Right lobe of liver (tissue), 6 donors: ENCODE measurements at regions not wholly inside any gene's neighbourhood (a gene's known extent, or its start where the extent isn't known, plus 50 kb on each side); places are given as distances from the start of the nearest gene placed in this dataset.

ENCODE experiments used
- ATAC-seq, 4 donors: fragments of 200-7000 bp; cut with Tn5 transposase; one replicate each; pipeline ENCODE4 v1.9.1; 2020; ENCODE audit warnings: mild to moderate bottlenecking in 4 of 4, moderate library complexity in 4 of 4
- DNase-seq, 3 donors: peaks; one replicate each; pipeline ENCODE4 v3.0.0-alpha.2; 2020
- H3K27ac ChIP-seq, 3 donors: fragments of 200-600 bp; one replicate each; pipeline ENCODE4 v1.8.0; 2022
- H3K27me3 ChIP-seq, 2 donors: fragments of 200-600 bp; one replicate each; pipeline ENCODE4 v1.8.0; 2022
- H3K36me3 ChIP-seq, 4 donors: fragments of 200-600 bp; sonication (generic) in 1 of 4; one replicate each; pipeline versions ENCODE4 v1.5.1 to v1.8.0; 2017 to 2022; ENCODE audit warnings: control low read depth in 1 of 4
- H3K4me1 ChIP-seq, 4 donors: fragments of 200-600 bp; sonication (generic) in 1 of 4; one replicate each; pipeline versions ENCODE4 v1.5.1 to v1.8.0; 2017 to 2022; ENCODE audit warnings: control low read depth in 1 of 4
- H3K4me3 ChIP-seq, 3 donors: fragments of 200-600 bp; one replicate each; pipeline ENCODE4 v1.8.0; 2022
- H3K9me3 ChIP-seq, 4 donors: fragments of 200-600 bp; sonication (generic) in 1 of 4; one replicate each; pipeline versions ENCODE4 v1.5.1 to v1.8.0; 2017 to 2022; ENCODE audit warnings: control low read depth in 1 of 4
- CTCF ChIP-seq, 4 donors: fragments of 200-600 bp in 3 of 4; fragments of 450-650 bp in 1 of 4; IDR thresholded peaks; one replicate each; pipeline versions ENCODE4 v1.5.1 to v1.8.0; 2016 to 2022; ENCODE audit warnings: antibody characterized with exemption in 4 of 4, mild to moderate bottlenecking in 2 of 4
- POLR2A ChIP-seq: fragments of 450-650 bp; IDR thresholded peaks from one replicate; pipeline ENCODE4 v1.6.1; 2017; ENCODE audit warnings: antibody characterized with exemption, mild to moderate bottlenecking
- WGBS: methylation state at CpG from one replicate; pipeline ENCODE4 v1.1.6; 2018; ENCODE audit warnings: low coverage, low lambda C conversion rate; ENCODE audit not compliant: insufficient coverage; ENCODE audit errors: missing lambda C conversion rate; 5-methylcytosine and 5-hydroxymethylcytosine counted together
- intact Hi-C, 2 donors: fragments of 100-400 bp; cut with DNase I; formaldehyde crosslinking; loops; one replicate each; pipeline versions ENCODE4 v1.11.2 to v1.14.1; 2022
- donor health status: DM: no; HTN: yes; CAD: no.
- donor health status: DM: no; HTN: no; CAD: no.
- donor health status: DM: no; HTN: no; CAD: no.
- donor health status: DM: no; HTN: yes; CAD: no.
- donor health status: DM: no; HTN: yes; CAD: no.

DNA sequence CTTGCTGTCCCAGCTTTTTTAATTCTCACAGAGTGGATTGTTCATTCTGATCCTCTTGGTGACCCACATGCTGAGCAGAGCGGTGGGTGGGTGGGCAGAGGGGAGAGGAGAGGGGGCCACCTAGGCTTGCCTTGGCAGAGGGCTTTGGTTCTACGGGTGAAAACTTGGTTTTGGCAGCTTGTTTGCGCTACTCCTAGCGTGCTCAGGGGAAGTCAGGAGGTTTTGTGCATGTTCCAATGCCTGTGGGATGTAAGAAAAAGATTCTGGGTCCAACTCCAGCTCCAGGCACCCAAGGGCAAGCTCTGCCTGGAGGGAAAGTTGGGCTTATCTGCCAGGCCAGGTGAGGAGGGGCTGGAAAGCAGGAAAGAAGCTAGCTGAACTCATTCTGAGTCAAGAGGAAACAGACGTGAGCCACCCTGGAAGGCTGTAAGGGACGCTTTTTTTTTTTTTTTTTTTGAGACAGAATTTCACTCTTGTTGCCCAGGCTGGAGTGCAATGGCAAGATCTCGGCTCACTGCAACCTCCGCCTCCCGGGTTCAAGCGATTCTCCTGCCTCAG, 169.1 kb downstream of the WSCD1 start:
- DNase-seq (no peak), ATAC-seq (no peak)
- no peaks in the 10 kb centered on the region for H3K36me3 ChIP-seq
- no peaks in the 10 kb centered on the region for H3K9me3 ChIP-seq
- no peaks in the 10 kb centered on the region for H3K4me1 ChIP-seq
- TF ChIP-seq CTCF (IDR thresholded peaks at IDR 0.05) (no peak), POLR2A (no peak)
- no peak overlapping the region for H3K4me3 ChIP-seq
- H3K27ac ChIP-seq: no peak overlapping the region
- no CpG with 5 or more reads among the region's 10 CpGs for WGBS
- intact Hi-C loops: no loop called here
- H3K27me3 ChIP-seq: no peaks in the 10 kb centered on the region

GRCh38 chr17:6233856-6234255, 163.7 kb downstream of the WSCD1 start:
- no peak overlapping the region for H3K27ac ChIP-seq
- no peaks in the 10 kb centered on the region for H3K36me3 ChIP-seq
- ATAC-seq (no peak), DNase-seq (no peak)
- H3K4me3 ChIP-seq: no peak overlapping the region
- H3K9me3 ChIP-seq: no peaks in the 10 kb centered on the region
- intact Hi-C loops: no loop called here
- no peak for TF ChIP-seq CTCF (IDR thresholded peaks at IDR 0.05)
- no peaks in the 10 kb centered on the region for H3K4me1 ChIP-seq
- no CpG with 5 or more reads among the region's 3 CpGs for WGBS
- H3K27me3 ChIP-seq: no peaks in the 10 kb centered on the region

DNA sequence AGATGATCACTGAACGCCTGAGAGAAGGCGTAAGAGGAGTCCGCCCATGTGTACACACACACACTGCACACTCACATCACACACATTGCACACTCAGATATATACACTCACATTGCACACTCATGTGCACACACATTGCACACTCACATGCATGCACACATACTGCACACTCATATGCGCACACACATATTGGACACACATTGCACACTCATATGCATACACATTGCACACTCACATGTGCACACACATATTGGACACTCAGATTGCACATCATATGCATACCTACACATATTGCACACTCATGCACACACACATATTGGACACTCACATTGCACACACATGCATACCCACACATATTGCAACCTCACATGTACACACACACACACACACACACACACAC, 163.2 kb downstream of the WSCD1 start:
- intact Hi-C loops: no loop called here
- no peaks in the 10 kb centered on the region for H3K27me3 ChIP-seq

DNA sequence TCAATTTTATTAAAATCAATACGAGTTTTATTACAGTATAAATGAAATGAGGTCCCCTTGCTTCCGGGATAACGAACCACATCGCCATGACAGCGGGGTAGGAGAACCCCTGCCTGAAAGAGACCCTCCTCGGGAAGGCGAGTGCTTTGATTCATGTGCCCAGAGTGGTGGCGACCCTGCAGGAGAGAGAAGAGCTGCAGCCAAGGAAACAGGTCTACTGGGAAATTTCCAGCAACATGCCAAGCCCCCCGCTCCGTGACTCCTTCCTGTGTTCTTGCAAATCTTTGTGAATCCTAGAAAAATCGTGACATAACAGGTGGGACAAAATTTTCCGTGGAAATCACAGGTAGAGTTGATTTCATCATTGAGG, 162.5 kb downstream of the WSCD1 start:
- intact Hi-C loops: no loop called here
- Histone ChIP-seq H3K27ac (no peak overlapping the region), H3K36me3 (no peaks in the 10 kb centered on the region), H3K4me1 (no peaks in the 10 kb centered on the region), H3K9me3 (no peaks in the 10 kb centered on the region), H3K4me3 (no peak overlapping the region), H3K27me3 (no peaks in the 10 kb centered on the region)
- ATAC-seq: no peak
- 76% methylated on average over 9 of the region's 12 CpGs for WGBS
- TF ChIP-seq POLR2A: no peak
- TF ChIP-seq CTCF (IDR thresholded peaks at IDR 0.05): no peak
- no peak for DNase-seq

More for the DNA sequence above, 163.2 kb downstream of the WSCD1 start:
- Histone ChIP-seq H3K9me3 (no peaks in the 10 kb centered on the region), H3K27ac (no peak overlapping the region), H3K4me1 (no peaks in the 10 kb centered on the region), H3K36me3 (no peaks in the 10 kb centered on the region), H3K4me3 (no peak overlapping the region)
- ATAC-seq: no peak
- WGBS: 43% methylated on average over 1 of the region's 4 CpGs
- TF ChIP-seq CTCF (IDR thresholded peaks at IDR 0.05) (no peak), POLR2A (no peak)
- no peak for DNase-seq
